Astrocyte (in vitro differentiated cells and primary cell): ENCODE measurements at regions not wholly inside any gene's neighbourhood (a gene's known extent, or its start where the extent isn't known, plus 50 kb on each side); places are given as distances from the start of the nearest gene placed in this dataset.

Source experiments
- DNase-seq: peaks from one replicate; pipeline ENCODE4 v3.0.0-alpha.2; 2010; ENCODE audit warnings: low read depth
- FAIRE-seq: peaks from 2 replicates; lab custom pipeline; 2011; peaks lifted over from hg19 to GRCh38; lab: Jason Lieb, UNC
- H2AFZ ChIP-seq: 2 replicates; pipeline ENCODE4 v1.6.0; 2012; ENCODE audit warnings: low read depth, low read length, inconsistent platforms
- H3K27ac ChIP-seq: 2 replicates; pipeline ENCODE4 v1.5.1; 2011; ENCODE audit warnings: low read depth, low read length, inconsistent platforms
- H3K27me3 ChIP-seq: 2 replicates; pipeline ENCODE4 v1.6.0; 2011; ENCODE audit warnings: low read length, inconsistent platforms; ENCODE audit not compliant: insufficient read depth
- H3K36me3 ChIP-seq: 2 replicates; pipeline ENCODE4 v1.5.1; 2011; ENCODE audit warnings: low read length, inconsistent platforms; ENCODE audit not compliant: insufficient read depth
- H3K4me1 ChIP-seq: 2 replicates; pipeline ENCODE4 v1.5.1; 2011; ENCODE audit warnings: low read length, inconsistent platforms; ENCODE audit not compliant: insufficient read depth
- H3K4me2 ChIP-seq: 2 replicates; pipeline ENCODE4 v1.6.0; 2012; ENCODE audit warnings: low read length, inconsistent platforms
- H3K4me3 ChIP-seq: 2 replicates; pipeline ENCODE4 v1.5.1; 2011; ENCODE audit warnings: low read depth, mild to moderate bottlenecking, low read length, inconsistent platforms; ENCODE audit not compliant: insufficient read depth
- H3K79me2 ChIP-seq: 2 replicates; pipeline ENCODE4 v1.6.0; 2012; ENCODE audit warnings: mild to moderate bottlenecking, low read length, inconsistent platforms; ENCODE audit not compliant: insufficient read depth
- H3K9ac ChIP-seq: 2 replicates; pipeline ENCODE4 v1.6.0; 2012; ENCODE audit warnings: mild to moderate bottlenecking, low read length, inconsistent platforms
- H3K9me3 ChIP-seq: 2 replicates; pipeline ENCODE4 v1.5.1; 2012; ENCODE audit warnings: low read depth, mild to moderate bottlenecking, low read length, inconsistent platforms; ENCODE audit not compliant: insufficient read depth
- H4K20me1 ChIP-seq: 2 replicates; pipeline ENCODE4 v1.6.0; 2012; ENCODE audit warnings: low read length, inconsistent platforms; ENCODE audit not compliant: insufficient read depth
- H3K27ac Mint-ChIP-seq: one replicate; pipeline ENCODE4 v1.8.0; 2021; ENCODE audit warnings: mild to moderate bottlenecking, mixed read lengths; ENCODE audit not compliant: unreplicated experiment
- H3K27me3 Mint-ChIP-seq: one replicate; pipeline ENCODE4 v1.8.0; 2021; ENCODE audit warnings: low read depth, mixed read lengths; ENCODE audit not compliant: unreplicated experiment
- H3K36me3 Mint-ChIP-seq: one replicate; pipeline ENCODE4 v1.8.0; 2021; ENCODE audit warnings: low read depth, mixed read lengths; ENCODE audit not compliant: unreplicated experiment
- H3K4me1 Mint-ChIP-seq: one replicate; pipeline ENCODE4 v1.8.0; 2021; ENCODE audit warnings: low read depth, mixed read lengths; ENCODE audit not compliant: unreplicated experiment
- H3K4me3 Mint-ChIP-seq: one replicate; pipeline ENCODE4 v1.8.0; 2021; ENCODE audit warnings: mild to moderate bottlenecking, moderate library complexity, mixed read lengths; ENCODE audit not compliant: unreplicated experiment
- H3K9me3 Mint-ChIP-seq: one replicate; pipeline ENCODE4 v1.8.0; 2021; ENCODE audit warnings: mild to moderate bottlenecking, mixed read lengths; ENCODE audit not compliant: unreplicated experiment
- CTCF ChIP-seq: IDR thresholded peaks from 2 replicates; pipeline ENCODE4 v1.5.1; 2011; ENCODE audit warnings: low read depth, mild to moderate bottlenecking, inconsistent platforms, low read length, moderate library complexity; ENCODE audit not compliant: insufficient read depth
- EZH2 ChIP-seq: IDR thresholded peaks from 2 replicates; pipeline ENCODE4 v1.6.1; 2012; ENCODE audit warnings: mild to moderate bottlenecking, low read length, inconsistent platforms; ENCODE audit not compliant: insufficient read depth

GRCh38 chr20:62533591-62534495 is 58.0 kb upstream of the GATA5 start:
- Histone ChIP-seq H3K9me3 (no peaks in the 10 kb centered on the region), H3K79me2 (no peaks in the 10 kb centered on the region), H4K20me1 (no peaks in the 10 kb centered on the region), H3K36me3 (no peaks in the 10 kb centered on the region), H3K4me1 (no peaks in the 10 kb centered on the region), H3K4me3 (no peak overlapping the region), H2AFZ (no peak overlapping the region), H3K9ac (no peak overlapping the region), H3K4me2 (no peak overlapping the region), H3K27me3 (peaks cover 5% of the 10 kb centered on the region), H3K27ac (no peak overlapping the region)
- no peak for TF ChIP-seq EZH2
- no peak for TF ChIP-seq CTCF
- peaks cover 37% of the 10 kb centered on the region for H3K27me3 Mint-ChIP-seq
- no peak overlapping the region for H3K4me3 Mint-ChIP-seq
- H3K9me3 Mint-ChIP-seq, result no peaks in the 10 kb centered on the region
- FAIRE-seq, result no peak
- no peak for DNase-seq
- no peaks in the 10 kb centered on the region for H3K4me1 Mint-ChIP-seq
- H3K27ac Mint-ChIP-seq, result no peak overlapping the region
- H3K36me3 Mint-ChIP-seq, result no peaks in the 10 kb centered on the region

GRCh38 chr20:62534526-62535221 is 58.9 kb upstream of the GATA5 start:
- no peaks in the 10 kb centered on the region for H3K79me2 ChIP-seq
- no peak overlapping the region for H3K4me3 ChIP-seq
- H2AFZ ChIP-seq, result no peak overlapping the region
- H3K27me3 Mint-ChIP-seq, result peaks cover 34% of the 10 kb centered on the region
- H3K36me3 ChIP-seq, result no peaks in the 10 kb centered on the region
- no peaks in the 10 kb centered on the region for H3K4me1 Mint-ChIP-seq
- H3K27me3 ChIP-seq, result peaks cover 5% of the 10 kb centered on the region
- no peak for TF ChIP-seq EZH2
- no peak for TF ChIP-seq CTCF
- no peaks in the 10 kb centered on the region for H3K4me1 ChIP-seq
- H3K9me3 Mint-ChIP-seq, result no peaks in the 10 kb centered on the region
- no peak overlapping the region for H3K4me3 Mint-ChIP-seq
- H3K4me2 ChIP-seq, result no peak overlapping the region
- H3K36me3 Mint-ChIP-seq, result no peaks in the 10 kb centered on the region
- no peaks in the 10 kb centered on the region for H3K9me3 ChIP-seq
- H3K27ac Mint-ChIP-seq, result no peak overlapping the region
- no peaks in the 10 kb centered on the region for H4K20me1 ChIP-seq
- H3K27ac ChIP-seq, result no peak overlapping the region
- H3K9ac ChIP-seq, result no peak overlapping the region
- DNase-seq, result no peak
- FAIRE-seq, result no peak
